H9 (cell line): ENCODE measurements at regions not wholly inside any gene's neighbourhood (a gene's known extent, or its start where the extent isn't known, plus 50 kb on each side); places are given as distances from the start of the nearest gene placed in this dataset.

Experiments
- DNase-seq: peaks from one replicate; pipeline ENCODE4 v3.0.0-alpha.2; 2017
- H2AFZ ChIP-seq: one replicate; pipeline ENCODE4 v1.6.1; 2013; ENCODE audit warnings: mild to moderate bottlenecking, low read length, control low read depth, moderate library complexity
- H2AK5ac ChIP-seq: 2 replicates; pipeline ENCODE4 v1.6.1; 2013; ENCODE audit warnings: low read length, control low read depth, mixed read lengths; ENCODE audit not compliant: insufficient read length
- H2BK120ac ChIP-seq: one replicate; pipeline ENCODE4 v1.6.1; 2013; ENCODE audit warnings: low read depth, mild to moderate bottlenecking, low read length, control low read depth, inconsistent platforms; ENCODE audit not compliant: poor library complexity, severe bottlenecking
- H2BK12ac ChIP-seq: 2 replicates; pipeline ENCODE4 v1.6.1; 2013; ENCODE audit warnings: low read length, control low read depth, mixed read lengths, low read depth; ENCODE audit not compliant: insufficient read length
- H2BK15ac ChIP-seq: 2 replicates; pipeline ENCODE4 v1.6.1; 2013; ENCODE audit warnings: low read depth, low read length, control low read depth
- H2BK20ac ChIP-seq: one replicate; pipeline ENCODE4 v1.6.1; 2013; ENCODE audit warnings: low read depth, mild to moderate bottlenecking, low read length, control low read depth, inconsistent platforms; ENCODE audit not compliant: poor library complexity, severe bottlenecking
- H2BK5ac ChIP-seq: 2 replicates; pipeline ENCODE4 v1.6.1; 2013; ENCODE audit warnings: low read length, control low read depth, mixed read lengths; ENCODE audit not compliant: insufficient read length
- H3K14ac ChIP-seq: 2 replicates; pipeline ENCODE4 v1.6.1; 2013; ENCODE audit warnings: low read length, control low read depth; ENCODE audit not compliant: insufficient read depth
- H3K18ac ChIP-seq: 2 replicates; pipeline ENCODE4 v1.6.1; 2013; ENCODE audit warnings: low read depth, mild to moderate bottlenecking, mixed read lengths, low read length, control low read depth; ENCODE audit not compliant: insufficient read length
- H3K23ac ChIP-seq: 2 replicates; pipeline ENCODE4 v1.6.1; 2013; ENCODE audit warnings: low read length, control low read depth, mixed read lengths, low read depth; ENCODE audit not compliant: insufficient read length
- H3K23me2 ChIP-seq: 2 replicates; pipeline ENCODE4 v1.6.1; 2013; ENCODE audit warnings: low read depth, mild to moderate bottlenecking, mixed read lengths, low read length, control low read depth; ENCODE audit not compliant: insufficient read length, poor library complexity, severe bottlenecking
- H3K27ac ChIP-seq: 2 replicates; pipeline ENCODE4 v1.5.1; 2013; ENCODE audit warnings: low read length, control low read depth, mixed read lengths, low read depth; ENCODE audit not compliant: insufficient read length
- H3K27me3 ChIP-seq: 2 replicates; pipeline ENCODE4 v1.6.1; 2013; ENCODE audit warnings: low read length, control low read depth, inconsistent platforms; ENCODE audit not compliant: insufficient read depth
- H3K4ac ChIP-seq: 2 replicates; pipeline ENCODE4 v1.6.1; 2013; ENCODE audit warnings: low read depth, mild to moderate bottlenecking, control low read depth, inconsistent platforms, low read length, moderate library complexity
- H3K4me1 ChIP-seq: 2 replicates; pipeline ENCODE4 v1.6.1; 2013; ENCODE audit warnings: low read length, control low read depth, inconsistent platforms; ENCODE audit not compliant: insufficient read depth
- H3K4me2 ChIP-seq: 2 replicates; pipeline ENCODE4 v1.6.1; 2013; ENCODE audit warnings: low read length, control low read depth, mixed read lengths; ENCODE audit not compliant: insufficient read length, insufficient read depth
- H3K56ac ChIP-seq: 2 replicates; pipeline ENCODE4 v1.6.1; 2013; ENCODE audit warnings: low read depth, mild to moderate bottlenecking, mixed read lengths, low read length, control low read depth; ENCODE audit not compliant: insufficient read length
- H3K79me1 ChIP-seq: 2 replicates; pipeline ENCODE4 v1.6.1; 2013; ENCODE audit warnings: low read depth, mild to moderate bottlenecking, moderate library complexity, low read length, control low read depth, inconsistent platforms; ENCODE audit not compliant: insufficient read depth, poor library complexity, severe bottlenecking
- H3K79me2 ChIP-seq: 2 replicates; pipeline ENCODE4 v1.6.1; 2013; ENCODE audit warnings: low read length, control low read depth, inconsistent platforms; ENCODE audit not compliant: insufficient read depth
- H3K9ac ChIP-seq: 2 replicates; pipeline ENCODE4 v1.6.1; 2013; ENCODE audit warnings: low read length, control low read depth, mixed read lengths; ENCODE audit not compliant: insufficient read length; ENCODE audit errors: extremely low read depth
- H3K9me3 ChIP-seq: one replicate; pipeline ENCODE4 v1.6.1; 2013; ENCODE audit warnings: low read depth, low read length, inconsistent platforms; ENCODE audit not compliant: control insufficient read depth
- H3T11ph ChIP-seq: one replicate; pipeline ENCODE4 v1.6.1; 2013; ENCODE audit warnings: mild to moderate bottlenecking, low read length, control low read depth, inconsistent platforms
- H4K20me1 ChIP-seq: one replicate; pipeline ENCODE4 v1.6.1; 2013; ENCODE audit not compliant: control insufficient read depth, insufficient read length, insufficient read depth
- H4K5ac ChIP-seq: 2 replicates; pipeline ENCODE4 v1.6.1; 2013; ENCODE audit warnings: low read depth, mild to moderate bottlenecking, mixed read lengths, low read length, control low read depth; ENCODE audit not compliant: insufficient read length
- H4K8ac ChIP-seq: replicated peaks from 2 replicates; pipeline ENCODE4 v1.6.1; 2013; ENCODE audit warnings: low read length, control low read depth, mixed read lengths, low read depth; ENCODE audit not compliant: insufficient read length
- H4K91ac ChIP-seq: 2 replicates; pipeline ENCODE4 v1.6.1; 2013; ENCODE audit warnings: low read depth, mild to moderate bottlenecking, moderate library complexity, mixed read lengths, low read length, control low read depth; ENCODE audit not compliant: insufficient read length
- H3K27ac Mint-ChIP-seq, 3 experiments: 2 replicates in 2 of 3; 3 replicates in 1 of 3; pipeline ENCODE4 v1.8.0; 2020 to 2021; ENCODE audit warnings: mixed read lengths in 3 of 3, mild to moderate bottlenecking in 1 of 3, moderate library complexity in 1 of 3
- H3K27me3 Mint-ChIP-seq: 2 replicates; pipeline ENCODE4 v1.8.0; 2021; ENCODE audit warnings: low read depth, mild to moderate bottlenecking, moderate library complexity, mixed read lengths
- H3K36me3 Mint-ChIP-seq, 3 experiments: 2 replicates in 2 of 3; 3 replicates in 1 of 3; pipeline ENCODE4 v1.8.0; 2020 to 2021; ENCODE audit warnings: low read depth in 3 of 3, mixed read lengths in 3 of 3; ENCODE audit not compliant: insufficient read depth in 1 of 3
- H3K4me1 Mint-ChIP-seq, 2 experiments: 2 replicates each; pipeline ENCODE4 v1.8.0; 2020; ENCODE audit warnings: mixed read lengths in 2 of 2
- H3K4me3 Mint-ChIP-seq, 2 experiments: 2 replicates in 1 of 2; 3 replicates in 1 of 2; pipeline ENCODE4 v1.8.0; 2020 to 2021; ENCODE audit warnings: mild to moderate bottlenecking in 2 of 2, mixed read lengths in 2 of 2, moderate library complexity in 1 of 2
- H3K9me3 Mint-ChIP-seq, 2 experiments: 2 replicates in 1 of 2; 3 replicates in 1 of 2; pipeline ENCODE4 v1.8.0; 2020; ENCODE audit warnings: mild to moderate bottlenecking in 2 of 2, mixed read lengths in 2 of 2, moderate library complexity in 1 of 2
- CTCF ChIP-seq: fragments of 200-600 bp; sonication (generic); conservative IDR thresholded peaks from 3 replicates; pipeline ENCODE4 v1.8.0; 2021; ENCODE audit warnings: antibody characterized with exemption, mild to moderate bottlenecking
- WGBS: extraction: QIAGEN DNeasy Blood & Tissue Kit; methylation state at CpG from one replicate; pipeline ENCODE4 v1.1.7; 2013; ENCODE audit warnings: missing lambda C conversion rate, low lambda C conversion rate, mixed read lengths; ENCODE audit not compliant: insufficient read length; ENCODE audit errors: extremely low coverage; 5-methylcytosine and 5-hydroxymethylcytosine counted together

DNA sequence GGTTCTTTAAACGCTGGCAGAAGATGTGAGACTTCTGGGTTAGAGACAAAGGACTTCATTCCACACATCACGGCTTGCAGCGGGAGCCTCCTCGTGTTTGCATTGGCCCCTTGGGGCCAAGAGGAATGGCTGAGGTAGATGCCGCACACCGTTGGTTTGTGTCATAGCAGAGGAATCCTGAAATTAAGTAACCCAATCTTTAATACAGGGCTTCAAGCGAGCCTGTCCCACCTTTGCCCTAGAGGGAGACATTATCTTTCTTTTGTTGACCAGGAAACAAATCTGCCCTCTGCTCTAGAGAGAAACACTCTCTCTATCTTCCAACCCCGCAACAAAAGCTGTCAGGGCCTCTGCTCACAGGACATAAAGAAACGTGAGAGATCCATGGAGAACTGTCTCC lies 277.5 kb upstream of the ZFP64 start:
- WGBS = no CpG with 5 or more reads among the region's 9 CpGs
- Histone ChIP-seq H4K91ac (no peak overlapping the region), H3K4ac (no peak overlapping the region), H2BK20ac (no peak overlapping the region), H3K27ac (no peak overlapping the region), H3K23me2 (no peaks in the 10 kb centered on the region), H3K18ac (no peak overlapping the region), H4K20me1 (no peaks in the 10 kb centered on the region), H3K4me1 (no peaks in the 10 kb centered on the region), H3K23ac (no peak overlapping the region), H2BK5ac (no peak overlapping the region), H2AK5ac (no peak overlapping the region), H2BK120ac (no peak overlapping the region), H3K14ac (no peak overlapping the region), H3K4me2 (no peak overlapping the region), H3K27me3 (no peaks in the 10 kb centered on the region), H4K5ac (no peak overlapping the region), H3T11ph (no peak overlapping the region), H3K56ac (no peak overlapping the region), H3K9me3 (no peaks in the 10 kb centered on the region), H2BK15ac (no peak overlapping the region), H2AFZ (no peak overlapping the region), H3K79me2 (no peaks in the 10 kb centered on the region), H4K8ac (no peak overlapping the region), H2BK12ac (no peak overlapping the region), H3K79me1 (no peaks in the 10 kb centered on the region), H3K9ac (no peak overlapping the region)
- DNase-seq = no peak
- no peak overlapping the region for H3K4me3 Mint-ChIP-seq
- TF ChIP-seq CTCF = no peak
- H3K4me1 Mint-ChIP-seq = no peaks in the 10 kb centered on the region
- H3K27ac Mint-ChIP-seq = no peak overlapping the region
- H3K27me3 Mint-ChIP-seq = no peaks in the 10 kb centered on the region; the same call in 1 of the 2 replicates
- H3K36me3 Mint-ChIP-seq = no peaks in the 10 kb centered on the region
- H3K9me3 Mint-ChIP-seq = no peaks in the 10 kb centered on the region; a peak in 1 of 5 replicates
